H1 (cell line): ENCODE measurements at regions not wholly inside any gene's neighbourhood (a gene's known extent, or its start where the extent isn't known, plus 50 kb on each side); places are given as distances from the start of the nearest gene placed in this dataset.
"Not testable (repeated sequence)": the region's sequence is repeated elsewhere in the genome, so short reads cannot be mapped to it uniquely, and the experiment has no call there.

ENCODE experiments used
- CTCF ChIA-PET: fragments of 300-600 bp; sonication (Branson Sonifier 250); formaldehyde crosslinking; loops from one replicate; lab custom pipeline; 2021; ENCODE audit not compliant: partially characterized antibody; lab: Charles Lee
- POLR2A ChIA-PET: fragments of 300-600 bp; sonication (Branson Sonifier 250); formaldehyde crosslinking; loops from one replicate; lab custom pipeline; 2021; ENCODE audit warnings: inconsistent platforms; ENCODE audit not compliant: partially characterized antibody; lab: Charles Lee
- DNase-seq, 2 experiments: peaks; one replicate each; pipeline versions ENCODE4 v3.0.0 to v3.0.0-alpha.2; 2010 to 2022; ENCODE audit warnings: low spot score in 2 of 2, low read depth in 1 of 2, mixed read lengths in 1 of 2
- FAIRE-seq: peaks from 2 replicates; lab custom pipeline; 2011; peaks lifted over from hg19 to GRCh38; lab: Jason Lieb, UNC
- H2AFZ ChIP-seq: 2 replicates; pipeline ENCODE4 v1.8.1; 2012; ENCODE audit warnings: low read length, inconsistent platforms
- H2AK5ac ChIP-seq: 2 replicates; pipeline ENCODE4 v1.6.1; 2013; ENCODE audit warnings: low read depth, low read length
- H2BK120ac ChIP-seq: replicated peaks from 2 replicates; pipeline ENCODE3; 2013; ENCODE audit warnings: low read depth, low read length, inconsistent platforms
- H2BK12ac ChIP-seq: 2 replicates; pipeline ENCODE4 v1.6.1; 2013; ENCODE audit warnings: low read depth, low read length
- H2BK15ac ChIP-seq: 2 replicates; pipeline ENCODE4 v1.6.1; 2013; ENCODE audit warnings: low read length
- H2BK20ac ChIP-seq: 2 replicates; pipeline ENCODE4 v1.6.1; 2013; ENCODE audit warnings: low read length
- H2BK5ac ChIP-seq: 2 replicates; pipeline ENCODE4 v1.6.1; 2013; ENCODE audit warnings: low read depth, low read length
- H3K14ac ChIP-seq: 2 replicates; pipeline ENCODE4 v1.6.1; 2013; ENCODE audit warnings: inconsistent platforms; ENCODE audit not compliant: insufficient read length
- H3K18ac ChIP-seq: 2 replicates; pipeline ENCODE4 v1.6.1; 2013; ENCODE audit warnings: low read length; ENCODE audit errors: extremely low read depth
- H3K23ac ChIP-seq: 2 replicates; pipeline ENCODE4 v1.6.1; 2013; ENCODE audit warnings: inconsistent platforms; ENCODE audit not compliant: insufficient read length
- H3K23me2 ChIP-seq: 2 replicates; pipeline ENCODE4 v1.6.1; 2013; ENCODE audit warnings: low read depth, low read length
- H3K27ac ChIP-seq: 2 replicates; pipeline ENCODE4 v1.6.1; 2011; ENCODE audit warnings: low read depth, low read length, inconsistent platforms
- H3K27me3 ChIP-seq, 4 experiments: replicated peaks in 1 of 4; 1 replicate in 1 of 4; 2 replicates in 3 of 4; pipeline versions ENCODE4 v1.6.1 to v1.8.1; 2011 to 2013; ENCODE audit warnings: low read length in 3 of 4, mild to moderate bottlenecking in 3 of 4, inconsistent platforms in 2 of 4, mixed read lengths in 2 of 4, moderate library complexity in 1 of 4; ENCODE audit not compliant: control insufficient read depth in 3 of 4, insufficient read depth in 3 of 4; ENCODE audit errors: extremely low read depth in 1 of 4
- H3K36me3 ChIP-seq, 4 experiments: 2 replicates each; pipeline versions ENCODE4 v1.6.1 to v1.8.1; 2011 to 2013; ENCODE audit warnings: mild to moderate bottlenecking in 4 of 4, low read length in 3 of 4, moderate library complexity in 2 of 4, control low read depth in 1 of 4, inconsistent platforms in 1 of 4; ENCODE audit not compliant: insufficient read depth in 4 of 4, control insufficient read depth in 2 of 4
- H3K4ac ChIP-seq: replicated peaks from 2 replicates; pipeline ENCODE3; 2013; ENCODE audit warnings: low read length, low read depth, mixed read lengths, inconsistent platforms; ENCODE audit not compliant: insufficient read length
- H3K4me1 ChIP-seq, 4 experiments: replicated peaks in 1 of 4; 1 replicate in 1 of 4; 2 replicates in 3 of 4; pipeline versions ENCODE4 v1.6.1 to v1.8.1; 2011 to 2013; ENCODE audit warnings: low read length in 3 of 4, inconsistent platforms in 2 of 4, mixed read lengths in 1 of 4; ENCODE audit not compliant: insufficient read depth in 4 of 4, control insufficient read depth in 3 of 4
- H3K4me2 ChIP-seq, 2 experiments: 2 replicates each; pipeline versions ENCODE4 v1.6.1 to v1.8.1; 2011 to 2013; ENCODE audit warnings: low read depth in 2 of 2, low read length in 2 of 2, control low read depth in 1 of 2, inconsistent platforms in 1 of 2, mild to moderate bottlenecking in 1 of 2; ENCODE audit not compliant: insufficient read depth in 1 of 2
- H3K4me3 ChIP-seq, 4 experiments: fragments of 200-600, 300-600 bp in 1 of 4; sonication (generic), shearing (Covaris generic), sonication (Bioruptor Twin) in 1 of 4; 2 replicates each; pipeline versions ENCODE4 v1.5.1 to v1.8.1; 2011 to 2016; ENCODE audit warnings: low read length in 4 of 4, low read depth in 3 of 4, control low read depth in 2 of 4, inconsistent platforms in 2 of 4, mild to moderate bottlenecking in 2 of 4, mixed read lengths in 1 of 4, moderate library complexity in 1 of 4; ENCODE audit not compliant: insufficient read depth in 2 of 4; ENCODE audit errors: extremely low read depth in 1 of 4
- H3K56ac ChIP-seq: replicated peaks from 2 replicates; pipeline ENCODE3; 2013; ENCODE audit warnings: low read depth, mild to moderate bottlenecking, mixed read lengths, low read length, inconsistent platforms; ENCODE audit not compliant: insufficient read length
- H3K79me1 ChIP-seq: 2 replicates; pipeline ENCODE4 v1.6.1; 2013; ENCODE audit warnings: low read depth, low read length, control low read depth
- H3K79me2 ChIP-seq, 2 experiments: 2 replicates each; pipeline versions ENCODE4 v1.6.1 to v1.8.1; 2012 to 2013; ENCODE audit warnings: low read length in 2 of 2, mild to moderate bottlenecking in 2 of 2, inconsistent platforms in 1 of 2; ENCODE audit not compliant: insufficient read depth in 2 of 2, control insufficient read depth in 1 of 2
- H3K9ac ChIP-seq, 4 experiments: replicated peaks in 1 of 4; 1 replicate in 1 of 4; 2 replicates in 3 of 4; pipeline versions ENCODE4 v1.6.1 to v1.8.1; 2011 to 2013; ENCODE audit warnings: low read depth in 3 of 4, low read length in 3 of 4, control low read depth in 2 of 4, mild to moderate bottlenecking in 2 of 4, moderate library complexity in 2 of 4, inconsistent platforms in 1 of 4; ENCODE audit errors: extremely low read depth in 1 of 4
- H3K9me3 ChIP-seq, 2 experiments: 2 replicates each; pipeline versions ENCODE4 v1.6.1 to v1.8.1; 2012 to 2013; ENCODE audit warnings: mild to moderate bottlenecking in 2 of 2, moderate library complexity in 2 of 2, control low read depth in 1 of 2, inconsistent platforms in 1 of 2, low read depth in 1 of 2, low read length in 1 of 2, mixed read lengths in 1 of 2; ENCODE audit not compliant: insufficient read depth in 2 of 2
- H4K20me1 ChIP-seq, 2 experiments: replicated peaks in 1 of 2; 2 replicates each; pipeline versions ENCODE3 to v1.8.1; 2011 to 2013; ENCODE audit warnings: inconsistent platforms in 2 of 2, low read length in 2 of 2, mild to moderate bottlenecking in 1 of 2; ENCODE audit not compliant: insufficient read depth in 2 of 2, control insufficient read depth in 1 of 2
- H4K5ac ChIP-seq: 2 replicates; pipeline ENCODE4 v1.6.1; 2013; ENCODE audit warnings: low read length, low read depth, mixed read lengths, inconsistent platforms; ENCODE audit not compliant: insufficient read length
- H4K8ac ChIP-seq: 2 replicates; pipeline ENCODE4 v1.8.0; 2013; ENCODE audit warnings: mild to moderate bottlenecking, moderate library complexity, low read length, inconsistent platforms; ENCODE audit not compliant: insufficient read depth; ENCODE audit errors: extremely low read depth
- H4K91ac ChIP-seq: replicated peaks from 2 replicates; pipeline ENCODE3; 2013; ENCODE audit warnings: low read length, mixed read lengths, inconsistent platforms; ENCODE audit not compliant: insufficient read length
- WGBS, 2 experiments: shearing (Covaris generic) in 1 of 2; methylation state at CpG; one replicate each; pipeline versions ENCODE4 v1.1.6 to v1.1.7; 2013 to 2015; ENCODE audit warnings: low lambda C conversion rate in 2 of 2, mixed read lengths in 2 of 2, inconsistent platforms in 1 of 2, low coverage in 1 of 2, missing lambda C conversion rate in 1 of 2; ENCODE audit not compliant: insufficient replicate concordance in 2 of 2, insufficient coverage in 1 of 2, insufficient read length in 1 of 2; ENCODE audit errors: extremely low coverage in 1 of 2, missing lambda C conversion rate in 1 of 2; 5-methylcytosine and 5-hydroxymethylcytosine counted together

GRCh38 chr17:63090358-63091114 is 124.5 kb downstream of the TANC2 start:
- H3K9me3 ChIP-seq, H2BK20ac ChIP-seq, H3K4me2 ChIP-seq, H3K23me2 ChIP-seq, H3K56ac ChIP-seq, FAIRE-seq, H2BK5ac ChIP-seq, H2BK12ac ChIP-seq, H3K18ac ChIP-seq, H3K79me1 ChIP-seq, H2BK120ac ChIP-seq, H3K14ac ChIP-seq, H3K27ac ChIP-seq, H4K20me1 ChIP-seq, H4K91ac ChIP-seq, H3K4me1 ChIP-seq, H3K23ac ChIP-seq, H3K36me3 ChIP-seq, H3K4ac ChIP-seq, H2AK5ac ChIP-seq, H3K9ac ChIP-seq, H4K5ac ChIP-seq, POLR2A ChIA-PET, CTCF ChIA-PET, H2BK15ac ChIP-seq, DNase-seq, H3K79me2 ChIP-seq, H4K8ac ChIP-seq, H3K27me3 ChIP-seq, H3K4me3 ChIP-seq, H2AFZ ChIP-seq: not testable (repeated sequence)
- 92% methylated on average over 5 of the region's 7 CpGs; no CpG with 5 or more reads in 1 of the 2 experiments for WGBS, 2 experiments

- ChIA-PET POLR2A (interaction anchor here (0.6 kb wide), 1 partner anchor 870 kb away, joined by 4 read pairs; no protein-coding TSS in a partner anchor), CTCF (interaction anchor here (0.6 to 1.4 kb wide), 3 partner anchors 9 to 237 kb away, joined by 3 to 6 read pairs (median 5); no protein-coding TSS in a partner anchor)
- H3K4ac ChIP-seq, H3K9ac ChIP-seq, H3K4me1 ChIP-seq, H4K20me1 ChIP-seq, H3K27ac ChIP-seq, H4K8ac ChIP-seq, H3K79me1 ChIP-seq, H2BK15ac ChIP-seq, H4K91ac ChIP-seq, DNase-seq, H3K36me3 ChIP-seq, H2BK20ac ChIP-seq, H3K79me2 ChIP-seq, H3K14ac ChIP-seq, H3K23me2 ChIP-seq, H2AK5ac ChIP-seq, FAIRE-seq, H4K5ac ChIP-seq, H3K4me3 ChIP-seq, H3K9me3 ChIP-seq, H3K23ac ChIP-seq, H3K4me2 ChIP-seq, H3K27me3 ChIP-seq, H2BK12ac ChIP-seq, H2BK5ac ChIP-seq, H2BK120ac ChIP-seq, H3K18ac ChIP-seq, H2AFZ ChIP-seq, H3K56ac ChIP-seq: not testable (repeated sequence)
Observed at GRCh38 chr17:63091909-63092308, 125.9 kb downstream of the TANC2 start.
